ENCODE measurements at regions not wholly inside any gene's neighbourhood (a gene's known extent, or its start where the extent isn't known, plus 50 kb on each side); places are given as distances from the start of the nearest gene placed in this dataset.

DNA sequence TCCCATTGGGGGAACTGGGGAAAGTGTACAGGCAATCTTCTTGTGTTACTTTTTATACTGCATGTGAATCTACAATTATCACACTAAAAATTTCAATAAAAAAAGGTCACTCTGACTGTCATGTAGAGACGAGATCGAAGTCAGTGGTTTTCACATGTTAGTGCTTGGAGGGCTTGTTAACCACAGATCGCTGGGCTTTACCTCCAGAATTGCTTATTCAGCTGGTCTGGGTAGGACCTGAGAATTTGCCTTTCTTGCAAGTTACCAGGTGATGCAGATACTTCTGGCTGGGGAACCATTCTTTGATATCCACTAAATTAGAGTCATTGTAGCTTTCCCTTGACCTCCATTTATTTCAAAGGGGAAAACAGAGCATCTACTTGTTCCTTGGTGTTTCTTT lies 62.8 kb upstream of the SLC38A4 start:
- no peak for ATAC-seq (ENCODE audit: poor library complexity)
- Mint-ChIP-seq H3K36me3 (ENCODE audit: low read depth) (no peaks in the 10 kb centered on the region), H3K4me1 (ENCODE audit: low read depth) (no peaks in the 10 kb centered on the region), H3K27ac (no peak overlapping the region), H3K4me3 (no peak overlapping the region), H3K27me3 (peaks cover 22% of the 10 kb centered on the region), H3K9me3 (no peaks in the 10 kb centered on the region)
- no peak for DNase-seq
- ChIA-PET POLR2A (interaction anchor here (0.6 kb wide), 1 partner anchor 112 kb away, joined by 3 read pairs; no protein-coding TSS in a partner anchor), CTCF (interaction anchor here (0.9 kb wide), 1 partner anchor 12 kb away, joined by 3 read pairs; no protein-coding TSS in a partner anchor)
- H3K36me3 ChIP-seq (ENCODE audit: insufficient read depth, low read length): no peaks in the 10 kb centered on the region
- no peak overlapping the region for H3K4me3 ChIP-seq (ENCODE audit: low read length)
- TF ChIP-seq, protein P1, sequence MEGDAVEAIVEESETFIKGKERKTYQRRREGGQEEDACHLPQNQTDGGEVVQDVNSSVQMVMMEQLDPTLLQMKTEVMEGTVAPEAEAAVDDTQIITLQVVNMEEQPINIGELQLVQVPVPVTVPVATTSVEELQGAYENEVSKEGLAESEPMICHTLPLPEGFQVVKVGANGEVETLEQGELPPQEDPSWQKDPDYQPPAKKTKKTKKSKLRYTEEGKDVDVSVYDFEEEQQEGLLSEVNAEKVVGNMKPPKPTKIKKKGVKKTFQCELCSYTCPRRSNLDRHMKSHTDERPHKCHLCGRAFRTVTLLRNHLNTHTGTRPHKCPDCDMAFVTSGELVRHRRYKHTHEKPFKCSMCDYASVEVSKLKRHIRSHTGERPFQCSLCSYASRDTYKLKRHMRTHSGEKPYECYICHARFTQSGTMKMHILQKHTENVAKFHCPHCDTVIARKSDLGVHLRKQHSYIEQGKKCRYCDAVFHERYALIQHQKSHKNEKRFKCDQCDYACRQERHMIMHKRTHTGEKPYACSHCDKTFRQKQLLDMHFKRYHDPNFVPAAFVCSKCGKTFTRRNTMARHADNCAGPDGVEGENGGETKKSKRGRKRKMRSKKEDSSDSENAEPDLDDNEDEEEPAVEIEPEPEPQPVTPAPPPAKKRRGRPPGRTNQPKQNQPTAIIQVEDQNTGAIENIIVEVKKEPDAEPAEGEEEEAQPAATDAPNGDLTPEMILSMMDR (IDR thresholded peaks at IDR 0.05): no peak
- peaks cover 0 to 2% of the 10 kb centered on the region in 2 experiments for H3K27me3 ChIP-seq (ENCODE audit: control insufficient read depth in 1 of 2, insufficient read depth in 2 of 2, low read length in 2 of 2)
- intact Hi-C loops (cut with DNase I, micrococcal nuclease): no loop called here
- no peaks in the 10 kb centered on the region for H3K9me3 ChIP-seq (ENCODE audit: control insufficient read depth in 1 of 2, insufficient read depth in 1 of 2, low read length in 2 of 2)
- H3K4me1 ChIP-seq (ENCODE audit: insufficient read depth, low read length): no peaks in the 10 kb centered on the region
- no peak overlapping the region for H3K27ac ChIP-seq (ENCODE audit: low read depth in 1 of 2, low read length in 2 of 2)

- H3K4me1 ChIP-seq (ENCODE audit: insufficient read depth, low read length): no peaks in the 10 kb centered on the region
- Mint-ChIP-seq H3K27ac (no peak overlapping the region), H3K4me3 (no peak overlapping the region), H3K4me1 (ENCODE audit: low read depth) (no peaks in the 10 kb centered on the region), H3K27me3 (peaks cover 26% of the 10 kb centered on the region), H3K9me3 (no peaks in the 10 kb centered on the region), H3K36me3 (ENCODE audit: low read depth) (no peaks in the 10 kb centered on the region)
- no peak for DNase-seq
- ATAC-seq (ENCODE audit: poor library complexity): no peak
- no peaks in the 10 kb centered on the region for H3K36me3 ChIP-seq (ENCODE audit: insufficient read depth, low read length)
- no peak overlapping the region for H3K27ac ChIP-seq (ENCODE audit: low read depth in 1 of 2, low read length in 2 of 2)
- H3K4me3 ChIP-seq (ENCODE audit: low read length): no peak overlapping the region
- TF ChIP-seq, protein P1 (IDR thresholded peaks at IDR 0.05): no peak
- intact Hi-C loops (cut with DNase I, micrococcal nuclease): no loop called here
- ChIA-PET CTCF (no interaction called here), POLR2A (no interaction called here)
- H3K9me3 ChIP-seq (ENCODE audit: control insufficient read depth in 1 of 2, insufficient read depth in 1 of 2, low read length in 2 of 2): no peaks in the 10 kb centered on the region
- peaks cover 0 to 2% of the 10 kb centered on the region in 2 experiments for H3K27me3 ChIP-seq (ENCODE audit: control insufficient read depth in 1 of 2, insufficient read depth in 2 of 2, low read length in 2 of 2)
Observed at GRCh38 chr12:46891306-46891705, 65.5 kb upstream of the SLC38A4 start.

- H3K4me1 ChIP-seq (ENCODE audit: insufficient read depth, low read length): no peaks in the 10 kb centered on the region
- POLR2A ChIA-PET: no interaction called here
- H3K27me3 Mint-ChIP-seq: peaks cover 26% of the 10 kb centered on the region
- H3K36me3 Mint-ChIP-seq (ENCODE audit: low read depth): no peaks in the 10 kb centered on the region
- H3K4me3 Mint-ChIP-seq: no peak overlapping the region
- no peak overlapping the region for H3K27ac Mint-ChIP-seq
- CTCF ChIA-PET: no interaction called here
- intact Hi-C loops (cut with DNase I, micrococcal nuclease): no loop called here
- peaks cover 0 to 2% of the 10 kb centered on the region in 2 experiments for H3K27me3 ChIP-seq (ENCODE audit: control insufficient read depth in 1 of 2, insufficient read depth in 2 of 2, low read length in 2 of 2)
- H3K9me3 Mint-ChIP-seq: no peaks in the 10 kb centered on the region
- no peak for DNase-seq
- no peaks in the 10 kb centered on the region for H3K9me3 ChIP-seq (ENCODE audit: control insufficient read depth in 1 of 2, insufficient read depth in 1 of 2, low read length in 2 of 2)
- TF ChIP-seq, protein P1 (IDR thresholded peaks at IDR 0.05): no peak
- H3K36me3 ChIP-seq (ENCODE audit: insufficient read depth, low read length): no peaks in the 10 kb centered on the region
- no peaks in the 10 kb centered on the region for H3K4me1 Mint-ChIP-seq (ENCODE audit: low read depth)
- ATAC-seq (ENCODE audit: poor library complexity): no peak
- H3K27ac ChIP-seq (ENCODE audit: low read depth in 1 of 2, low read length in 2 of 2): no peak overlapping the region
- no peak overlapping the region for H3K4me3 ChIP-seq (ENCODE audit: low read length)
Observed at GRCh38 chr12:46892034-46892705, 66.4 kb upstream of the SLC38A4 start.

Data from CD4-positive, alpha-beta T cell (primary cell).